SK-N-SH (cell line): ENCODE measurements at regions not wholly inside any gene's neighbourhood (a gene's known extent, or its start where the extent isn't known, plus 50 kb on each side); places are given as distances from the start of the nearest gene placed in this dataset.

ENCODE experiments used
- CTCF ChIA-PET: fragments of 300-600, 350-600 bp; formaldehyde crosslinking; extraction: SDS; loops from one replicate; lab custom pipeline; 2021; lab: Yijun Ruan, JAX
- POLR2A ChIA-PET: fragments of 350-600 bp; sonication (Branson Sonifier 250); formaldehyde crosslinking; extraction: SDS; loops from one replicate; lab custom pipeline; 2020; ENCODE audit warnings: antibody characterized with exemption, inconsistent platforms; lab: Yijun Ruan, JAX
- DNase-seq: peaks from one replicate; pipeline ENCODE4 v3.0.0; 2012
- H2AFZ ChIP-seq: fragments of 200-600 bp; sonication (generic); 2 replicates; pipeline ENCODE4 v1.8.1; 2016; ENCODE audit warnings: antibody characterized with exemption, mild to moderate bottlenecking, low read depth
- H3F3A ChIP-seq: fragments of 200-600 bp; sonication (generic); replicated peaks from 2 replicates; pipeline ENCODE3; 2016; ENCODE audit warnings: antibody characterized with exemption, mild to moderate bottlenecking; ENCODE audit not compliant: insufficient read depth
- H3K27ac ChIP-seq, 2 experiments: fragments of 200-500 bp in 1 of 2; fragments of 200-600 bp in 1 of 2; sonication (Bioruptor generic) in 1 of 2; sonication (generic), shearing (Covaris generic) in 1 of 2; 2 replicates each; pipeline versions ENCODE4 v1.5.1 to v1.6.1; 2014 to 2016; ENCODE audit warnings: low read depth in 2 of 2, inconsistent platforms in 1 of 2, low read length in 1 of 2, mild to moderate bottlenecking in 1 of 2, mixed read lengths in 1 of 2
- H3K27me3 ChIP-seq: fragments of 200-600 bp; sonication (generic), shearing (Covaris generic); 2 replicates; pipeline ENCODE4 v1.6.1; 2016; ENCODE audit warnings: mixed run types; ENCODE audit not compliant: insufficient read depth
- H3K36me3 ChIP-seq, 2 experiments: fragments of 200-500 bp in 1 of 2; fragments of 200-600 bp in 1 of 2; sonication (Bioruptor generic) in 1 of 2; sonication (generic) in 1 of 2; replicated peaks in 1 of 2; 2 replicates each; pipeline versions ENCODE3 to v1.5.1; 2014 to 2016; ENCODE audit warnings: low read length in 1 of 2, mild to moderate bottlenecking in 1 of 2; ENCODE audit not compliant: insufficient read depth in 2 of 2, control insufficient read depth in 1 of 2
- H3K4me1 ChIP-seq, 2 experiments: fragments of 200-500 bp in 1 of 2; fragments of 200-600 bp in 1 of 2; sonication (Bioruptor generic) in 1 of 2; sonication (generic), shearing (Covaris generic) in 1 of 2; 2 replicates each; pipeline versions ENCODE4 v1.5.1 to v1.6.1; 2014 to 2016; ENCODE audit warnings: low read depth in 1 of 2, low read length in 1 of 2, mixed run types in 1 of 2; ENCODE audit not compliant: insufficient read depth in 2 of 2, control insufficient read depth in 1 of 2
- H3K4me2 ChIP-seq: fragments of 200-600 bp; sonication (generic), shearing (Covaris generic); 2 replicates; pipeline ENCODE4 v1.6.1; 2017; ENCODE audit warnings: mixed run types
- H3K4me3 ChIP-seq, 2 experiments: fragments of 200-500 bp in 1 of 2; fragments of 200-600 bp in 1 of 2; sonication (Bioruptor generic) in 1 of 2; sonication (generic), shearing (Covaris generic) in 1 of 2; 2 replicates each; pipeline versions ENCODE4 v1.5.1 to v1.8.1; 2014 to 2016; ENCODE audit warnings: low read depth in 2 of 2, inconsistent platforms in 1 of 2, low read length in 1 of 2, mild to moderate bottlenecking in 1 of 2, mixed read lengths in 1 of 2, moderate library complexity in 1 of 2
- H3K79me2 ChIP-seq: fragments of 200-600 bp; sonication (generic); 2 replicates; pipeline ENCODE4 v1.8.1; 2017; ENCODE audit warnings: mild to moderate bottlenecking; ENCODE audit not compliant: insufficient read depth
- H3K9ac ChIP-seq: fragments of 200-600 bp; sonication (generic); 2 replicates; pipeline ENCODE4 v1.6.1; 2017; ENCODE audit warnings: mixed run types
- H3K9me2 ChIP-seq: fragments of 200-600 bp; sonication (generic); 2 replicates; pipeline ENCODE4 v1.6.1; 2017; ENCODE audit warnings: mixed run types
- H3K9me3 ChIP-seq: fragments of 200-600 bp; sonication (generic); 2 replicates; pipeline ENCODE4 v1.6.1; 2017; ENCODE audit warnings: mixed run types, mild to moderate bottlenecking, moderate library complexity
- H4K20me1 ChIP-seq: fragments of 200-600 bp; sonication (generic); 2 replicates; pipeline ENCODE4 v1.6.1; 2017; ENCODE audit warnings: mild to moderate bottlenecking, mixed run types; ENCODE audit not compliant: insufficient read depth
- CHD2 ChIP-seq: fragments of 150-350 bp; IDR thresholded peaks from 2 replicates; pipeline ENCODE4 v1.6.1; 2018; ENCODE audit warnings: low read length; ENCODE audit not compliant: partially characterized antibody
- EP300 ChIP-seq, 2 experiments: IDR thresholded peaks; 2 replicates each; pipeline versions ENCODE4 v1.4.0 to v1.6.1; 2012; ENCODE audit warnings: borderline replicate concordance in 1 of 2, low read depth in 1 of 2, low read length in 1 of 2
- EZH2phosphoT487 ChIP-seq: fragments of 200-600 bp; sonication (generic); IDR thresholded peaks from 2 replicates; pipeline ENCODE4 v1.6.1; 2017; ENCODE audit warnings: low read depth, mixed run types, mild to moderate bottlenecking, antibody characterized with exemption, moderate library complexity, borderline replicate concordance
- FOSL2 ChIP-seq: IDR thresholded peaks from 2 replicates; pipeline ENCODE4 v1.4.0; 2012; ENCODE audit warnings: low read depth, mild to moderate bottlenecking, moderate library complexity, borderline replicate concordance
- FOXJ3 ChIP-seq: sonication (generic); formaldehyde crosslinking; IDR thresholded peaks from 2 replicates; pipeline ENCODE4 v1.5.1; 2020; ENCODE audit warnings: mild to moderate bottlenecking, missing genetic modification reagents
- FOXM1 ChIP-seq: IDR thresholded peaks from 2 replicates; pipeline ENCODE4 v1.4.0; 2012; ENCODE audit warnings: low read depth, mild to moderate bottlenecking
- GABPA ChIP-seq: IDR thresholded peaks from 2 replicates; pipeline ENCODE4 v1.4.0; 2012; ENCODE audit warnings: low read depth, mild to moderate bottlenecking
- GATA2 ChIP-seq: sonication (generic); formaldehyde crosslinking; IDR thresholded peaks from 2 replicates; pipeline ENCODE4 v1.5.0; 2020; ENCODE audit warnings: mild to moderate bottlenecking, missing genetic modification reagents
- MAX ChIP-seq: IDR thresholded peaks from 2 replicates; pipeline ENCODE4 v1.4.0; 2012; ENCODE audit warnings: low read depth
- MEF2A ChIP-seq: IDR thresholded peaks from 2 replicates; pipeline ENCODE4 v1.4.0; 2012; ENCODE audit warnings: low read depth, borderline replicate concordance
- PBX3 ChIP-seq: IDR thresholded peaks from 2 replicates; pipeline ENCODE4; 2012
- POLR2AphosphoS5 ChIP-seq: IDR thresholded peaks from 2 replicates; pipeline ENCODE4 v1.6.1; 2012; ENCODE audit warnings: low read depth, low read length
- RCOR1 ChIP-seq: fragments of 150-350 bp; IDR thresholded peaks from 2 replicates; pipeline ENCODE4 v1.6.1; 2017; ENCODE audit warnings: antibody characterized with exemption, low read length
- REST ChIP-seq: IDR thresholded peaks from 2 replicates; pipeline ENCODE4 v1.6.1; 2012; ENCODE audit warnings: mild to moderate bottlenecking, low read depth, low read length, moderate library complexity
- RFX5 ChIP-seq: IDR thresholded peaks from 2 replicates; pipeline ENCODE4 v1.6.1; 2012; ENCODE audit warnings: mild to moderate bottlenecking, improper control_type of control experiment, low read length
- RXRA ChIP-seq: IDR thresholded peaks from 2 replicates; pipeline ENCODE4 v1.4.0; 2012; ENCODE audit warnings: low read depth, mild to moderate bottlenecking, borderline replicate concordance
- SIN3A ChIP-seq: IDR thresholded peaks from 2 replicates; pipeline ENCODE4 v1.6.1; 2012; ENCODE audit warnings: low read depth, mild to moderate bottlenecking, low read length, moderate library complexity, borderline replicate concordance
- SMC3 ChIP-seq: IDR thresholded peaks from 2 replicates; pipeline ENCODE4 v1.6.1; 2012; ENCODE audit warnings: low read depth, low read length, improper control_type of control experiment
- TCF12 ChIP-seq: IDR thresholded peaks from 2 replicates; pipeline ENCODE4 v1.4.0; 2012
- USF2 ChIP-seq: fragments of 150-350 bp; IDR thresholded peaks from 2 replicates; pipeline ENCODE4 v1.6.1; 2017; ENCODE audit warnings: antibody characterized with exemption, low read length, low read depth, borderline replicate concordance
- ZBTB33 ChIP-seq: IDR thresholded peaks from 2 replicates; pipeline ENCODE4 v1.4.0; 2012; ENCODE audit warnings: low read depth, borderline replicate concordance
- WGBS: methylation state at CpG from one replicate; pipeline ENCODE4 v1.1.6; 2017; ENCODE audit warnings: low lambda C conversion rate; 5-methylcytosine and 5-hydroxymethylcytosine counted together

- TF ChIP-seq EP300 (IDR thresholded peaks at IDR 0.05; ENCODE audit: borderline replicate concordance in 1 of 2, low read depth in 1 of 2, low read length in 1 of 2) (no peak), MAX (no peak), REST (no peak)
Observed at GRCh38 chr12:89969093-89969492, 260.5 kb upstream of the ATP2B1 start (continued).

- Histone ChIP-seq H3F3A (no peaks in the 10 kb centered on the region), H3K4me1 (0 out of 4 replicates have a peak, but pooled peaks cover 0 to 4% of the 10 kb centered on the region in 2 experiments), H3K27me3 (no peaks in the 10 kb centered on the region), H3K27ac (no peak overlapping the region), H3K79me2 (no peaks in the 10 kb centered on the region), H2AFZ (no peak overlapping the region), H3K4me3 (no peak overlapping the region), H3K4me2 (no peak overlapping the region), H3K9me3 (no peaks in the 10 kb centered on the region), H3K9ac (no peak overlapping the region), H3K9me2 (no peaks in the 10 kb centered on the region), H4K20me1 (no peaks in the 10 kb centered on the region), H3K36me3 (no peaks in the 10 kb centered on the region)
- ChIA-PET POLR2A (no interaction called here), CTCF (interaction anchor here (1.0 kb wide), 1 partner anchor 13 kb away, joined by 3 read pairs; no protein-coding TSS in a partner anchor)
- 85% methylated on average over 6 of the region's 6 CpGs for whole genome bisulfite sequencing
- no peak for DNase-seq
- TF ChIP-seq EP300 (IDR thresholded peaks at IDR 0.05; ENCODE audit: borderline replicate concordance in 1 of 2, low read depth in 1 of 2, low read length in 1 of 2) = no peak
- no peak for TF ChIP-seq CHD2
- TF ChIP-seq GATA2 (CRISPR knock-in tag) = no peak
- TF ChIP-seq FOXM1 = no peak
- TF ChIP-seq USF2 = no peak
- no peak for TF ChIP-seq FOSL2
- TF ChIP-seq POLR2AphosphoS5 = no peak
- TF ChIP-seq ZBTB33 = no peak
- no peak for TF ChIP-seq TCF12
- no peak for TF ChIP-seq FOXJ3 (CRISPR knock-in tag)
- TF ChIP-seq RCOR1 = no peak
- no peak for TF ChIP-seq RXRA
- no peak for TF ChIP-seq RFX5
- TF ChIP-seq EZH2phosphoT487 = no peak
- TF ChIP-seq MEF2A = no peak
- no peak for TF ChIP-seq GABPA
- TF ChIP-seq SMC3 = no peak
- no peak for TF ChIP-seq PBX3
- no peak for TF ChIP-seq SIN3A
Observed at GRCh38 chr12:89968151-89968700, 259.6 kb upstream of the ATP2B1 start.
